OCI-LY7 (cell line): ENCODE measurements at regions not wholly inside any gene's neighbourhood (a gene's known extent, or its start where the extent isn't known, plus 50 kb on each side); places are given as distances from the start of the nearest gene placed in this dataset.

ENCODE experiments used
- BruUV-seq: library from RNA; stranded (reverse); fragments of 400-500 nt; replicated peaks from 2 replicates; lab custom pipeline; 2021; lab: Mats Ljungman, UMichigan
- CTCF ChIA-PET: fragments of 300-600 bp; sonication (Branson Sonifier 250); formaldehyde crosslinking; loops from one replicate; lab custom pipeline; 2022; ENCODE audit warnings: antibody characterized with exemption; ENCODE audit not compliant: unreplicated experiment; lab: Charles Lee
- POLR2A ChIA-PET: fragments of 300-600 bp; sonication (Branson Sonifier 250); formaldehyde crosslinking; loops from one replicate; lab custom pipeline; 2022; ENCODE audit warnings: antibody characterized with exemption; lab: Charles Lee
- DNase-seq: peaks from one replicate; pipeline ENCODE4 v3.0.0-alpha.2; 2015; ENCODE audit warnings: low spot score
- H2AFZ ChIP-seq: fragments of 200-600 bp; sonication (generic), shearing (Covaris generic); 2 replicates; pipeline ENCODE4 v1.6.1; 2014; ENCODE audit warnings: mild to moderate bottlenecking, antibody characterized with exemption, low read length, moderate library complexity
- H3K27ac ChIP-seq: fragments of 200-600 bp; sonication (generic); 2 replicates; pipeline ENCODE4 v1.5.1; 2014; ENCODE audit warnings: mixed run types, low read depth, mild to moderate bottlenecking, moderate library complexity, low read length, inconsistent platforms; ENCODE audit not compliant: poor library complexity, severe bottlenecking
- H3K36me3 ChIP-seq: fragments of 200-600 bp; sonication (generic); 2 replicates; pipeline ENCODE4 v1.6.1; 2014; ENCODE audit warnings: mild to moderate bottlenecking, antibody characterized with exemption, low read length, moderate library complexity, mixed read lengths; ENCODE audit not compliant: insufficient read depth
- H3K4me1 ChIP-seq: fragments of 200-600 bp; sonication (generic); 2 replicates; pipeline ENCODE4 v1.5.1; 2014; ENCODE audit warnings: mild to moderate bottlenecking, low read length; ENCODE audit not compliant: insufficient read depth, poor library complexity, severe bottlenecking
- H3K4me2 ChIP-seq: fragments of 200-600 bp; sonication (generic); 2 replicates; pipeline ENCODE4 v1.6.1; 2014; ENCODE audit warnings: mild to moderate bottlenecking, low read length
- H3K4me3 ChIP-seq: fragments of 200-600 bp; sonication (generic); 2 replicates; pipeline ENCODE4 v1.5.1; 2014; ENCODE audit warnings: mild to moderate bottlenecking, low read depth, low read length; ENCODE audit not compliant: poor library complexity, severe bottlenecking
- H3K79me2 ChIP-seq: fragments of 200-600 bp; sonication (generic); 2 replicates; pipeline ENCODE4 v1.6.1; 2016; ENCODE audit warnings: low read depth, mild to moderate bottlenecking, low read length, moderate library complexity, mixed read lengths; ENCODE audit not compliant: insufficient read depth
- H3K9me2 ChIP-seq: fragments of 200-600 bp; sonication (generic); 2 replicates; pipeline ENCODE4 v1.6.1; 2016; ENCODE audit warnings: mild to moderate bottlenecking, low read length, mixed read lengths; ENCODE audit not compliant: insufficient read depth
- H3K9me3 ChIP-seq: fragments of 200-600 bp; sonication (generic); 2 replicates; pipeline ENCODE4 v1.6.1; 2014; ENCODE audit warnings: mild to moderate bottlenecking, mixed run types, low read length, mixed read lengths
- H4K20me1 ChIP-seq: fragments of 200-600 bp; sonication (generic); 2 replicates; pipeline ENCODE4 v1.6.1; 2014; ENCODE audit warnings: mild to moderate bottlenecking, antibody characterized with exemption, low read length, moderate library complexity, mixed read lengths; ENCODE audit not compliant: insufficient read depth
- CTCF ChIP-seq: fragments of 200-600 bp; sonication (generic); conservative IDR thresholded peaks from 2 replicates; pipeline ENCODE4 v1.5.1; 2014; ENCODE audit warnings: mild to moderate bottlenecking, antibody characterized with exemption, low read length, moderate library complexity, mixed read lengths
- EZH2phosphoT487 ChIP-seq: fragments of 200-600 bp; sonication (generic); IDR thresholded peaks from 2 replicates; pipeline ENCODE4 v1.6.1; 2018; ENCODE audit warnings: low read depth, borderline replicate concordance, mild to moderate bottlenecking, mixed run types, antibody characterized with exemption, low read length, moderate library complexity, mixed read lengths
- intact Hi-C: fragments of 100-400 bp; cut with micrococcal nuclease; formaldehyde crosslinking; loops from one replicate; pipeline ENCODE4 v1.10.0; 2022; ENCODE audit not compliant: unreplicated experiment

GRCh38 chr6:163892824-163893561, 478.5 kb downstream of the QKI start:
- no peak for DNase-seq
- intact Hi-C loops: no loop called here

GRCh38 chr6:163889904-163890514, 475.5 kb downstream of the QKI start:
- ChIA-PET CTCF (no interaction called here), POLR2A (interaction anchor here (0.5 kb wide), 1 partner anchor 17 kb away, joined by 3 read pairs; no protein-coding TSS in a partner anchor)
- no peaks in the 10 kb centered on the region for H3K79me2 ChIP-seq
- H3K27ac ChIP-seq: no peak overlapping the region
- intact Hi-C loops: no loop called here
- H3K36me3 ChIP-seq: no peaks in the 10 kb centered on the region
- TF ChIP-seq EZH2phosphoT487 (no peak), CTCF (no peak)
- DNase-seq: no peak
- H3K9me3 ChIP-seq: no peaks in the 10 kb centered on the region
- no peaks in the 10 kb centered on the region for H3K4me1 ChIP-seq
- H3K4me2 ChIP-seq: no peak overlapping the region
- H2AFZ ChIP-seq: no peak overlapping the region
- no TSS peak for BruUV-seq
- no peak overlapping the region for H3K4me3 ChIP-seq
- no peaks in the 10 kb centered on the region for H4K20me1 ChIP-seq
- no peaks in the 10 kb centered on the region for H3K9me2 ChIP-seq

More at GRCh38 chr6:163892824-163893561, 478.5 kb downstream of the QKI start:
- no peaks in the 10 kb centered on the region for H3K4me1 ChIP-seq
- H2AFZ ChIP-seq: no peak overlapping the region
- no peak for TF ChIP-seq EZH2phosphoT487
- no peak for TF ChIP-seq CTCF
- ChIA-PET POLR2A (no interaction called here), CTCF (no interaction called here)
- H3K79me2 ChIP-seq: no peaks in the 10 kb centered on the region
- H3K9me3 ChIP-seq: no peaks in the 10 kb centered on the region
- H3K27ac ChIP-seq: no peak overlapping the region
- no peaks in the 10 kb centered on the region for H3K9me2 ChIP-seq
- H3K4me3 ChIP-seq: no peak overlapping the region
- no peaks in the 10 kb centered on the region for H3K36me3 ChIP-seq
- H4K20me1 ChIP-seq: no peaks in the 10 kb centered on the region
- no peak overlapping the region for H3K4me2 ChIP-seq
- no TSS peak for BruUV-seq
